ENCODE measurements at regions not wholly inside any gene's neighbourhood (a gene's known extent, or its start where the extent isn't known, plus 50 kb on each side); places are given as distances from the start of the nearest gene placed in this dataset.

DNA sequence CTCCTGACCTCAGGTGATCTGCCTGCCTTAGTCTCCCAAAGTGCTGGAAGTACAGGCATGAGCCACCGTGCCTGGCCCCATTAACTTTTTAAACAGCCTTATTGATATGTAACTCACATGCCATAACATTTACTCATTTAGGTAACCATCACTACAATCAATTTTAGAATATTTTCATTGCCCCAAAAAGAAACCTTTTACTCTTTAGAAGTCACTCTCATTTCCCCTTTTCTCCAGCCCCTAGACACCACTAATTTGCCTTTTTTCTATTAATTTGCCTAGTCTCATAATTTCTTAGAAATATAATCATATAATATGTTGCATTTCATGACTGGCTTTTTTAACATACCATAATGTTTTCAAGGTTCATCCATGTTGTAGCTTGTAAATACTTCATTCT lies 57.2 kb upstream of the TACR1 start:
- Histone ChIP-seq H3K4me1 (ENCODE audit: insufficient read depth, low read length) (no peaks in the 10 kb centered on the region), H3K27ac (ENCODE audit: low read depth in 1 of 2, low read length in 2 of 2) (no peak overlapping the region), H3K4me3 (ENCODE audit: low read length) (no peak overlapping the region), H3K9me3 (ENCODE audit: control insufficient read depth in 1 of 2, insufficient read depth in 1 of 2, low read length in 2 of 2) (peaks cover 3 to 27% of the 10 kb centered on the region in 2 experiments), H3K27me3 (ENCODE audit: control insufficient read depth in 1 of 2, insufficient read depth in 2 of 2, low read length in 2 of 2) (no peaks in the 10 kb centered on the region), H3K36me3 (ENCODE audit: insufficient read depth, low read length) (no peaks in the 10 kb centered on the region)
- H3K4me1 Mint-ChIP-seq (ENCODE audit: low read depth), result no peaks in the 10 kb centered on the region
- H3K9me3 Mint-ChIP-seq, result peaks cover 18% of the 10 kb centered on the region
- H3K27me3 Mint-ChIP-seq, result no peaks in the 10 kb centered on the region
- no peak overlapping the region for H3K27ac Mint-ChIP-seq
- no peak for ATAC-seq (ENCODE audit: poor library complexity)
- no peak overlapping the region for H3K4me3 Mint-ChIP-seq
- CTCF ChIA-PET, result no interaction called here
- no peak for DNase-seq
- TF ChIP-seq, protein P1, sequence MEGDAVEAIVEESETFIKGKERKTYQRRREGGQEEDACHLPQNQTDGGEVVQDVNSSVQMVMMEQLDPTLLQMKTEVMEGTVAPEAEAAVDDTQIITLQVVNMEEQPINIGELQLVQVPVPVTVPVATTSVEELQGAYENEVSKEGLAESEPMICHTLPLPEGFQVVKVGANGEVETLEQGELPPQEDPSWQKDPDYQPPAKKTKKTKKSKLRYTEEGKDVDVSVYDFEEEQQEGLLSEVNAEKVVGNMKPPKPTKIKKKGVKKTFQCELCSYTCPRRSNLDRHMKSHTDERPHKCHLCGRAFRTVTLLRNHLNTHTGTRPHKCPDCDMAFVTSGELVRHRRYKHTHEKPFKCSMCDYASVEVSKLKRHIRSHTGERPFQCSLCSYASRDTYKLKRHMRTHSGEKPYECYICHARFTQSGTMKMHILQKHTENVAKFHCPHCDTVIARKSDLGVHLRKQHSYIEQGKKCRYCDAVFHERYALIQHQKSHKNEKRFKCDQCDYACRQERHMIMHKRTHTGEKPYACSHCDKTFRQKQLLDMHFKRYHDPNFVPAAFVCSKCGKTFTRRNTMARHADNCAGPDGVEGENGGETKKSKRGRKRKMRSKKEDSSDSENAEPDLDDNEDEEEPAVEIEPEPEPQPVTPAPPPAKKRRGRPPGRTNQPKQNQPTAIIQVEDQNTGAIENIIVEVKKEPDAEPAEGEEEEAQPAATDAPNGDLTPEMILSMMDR (IDR thresholded peaks at IDR 0.05), result no peak
- POLR2A ChIA-PET, result no interaction called here
- H3K36me3 Mint-ChIP-seq (ENCODE audit: low read depth), result peaks cover 9% of the 10 kb centered on the region
- intact Hi-C loops (cut with DNase I, micrococcal nuclease), result no loop called here

DNA sequence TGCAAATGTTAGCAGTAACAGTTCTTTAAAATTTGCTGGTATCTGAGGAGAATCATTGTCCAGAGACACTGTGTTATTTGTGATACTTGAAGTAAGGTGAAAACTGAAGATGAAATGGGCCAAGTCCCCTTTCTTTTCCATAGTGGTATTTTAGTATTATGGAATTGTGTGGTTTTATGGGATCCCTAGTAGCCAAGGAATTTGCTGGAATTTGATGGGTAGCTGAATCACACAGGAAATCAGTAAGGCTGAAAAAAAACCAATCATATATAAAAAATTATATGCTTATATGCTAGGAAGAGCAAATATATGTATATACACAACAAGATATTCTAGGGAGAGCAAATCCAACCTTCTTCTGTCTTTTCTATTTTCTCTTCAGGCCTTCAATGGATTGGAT lies 54.2 kb upstream of the TACR1 start:
- Mint-ChIP-seq H3K4me3 (no peak overlapping the region), H3K27me3 (no peaks in the 10 kb centered on the region), H3K36me3 (ENCODE audit: low read depth) (peaks cover 9% of the 10 kb centered on the region), H3K27ac (no peak overlapping the region), H3K4me1 (ENCODE audit: low read depth) (no peaks in the 10 kb centered on the region), H3K9me3 (peaks cover 17% of the 10 kb centered on the region)
- Histone ChIP-seq H3K27me3 (ENCODE audit: control insufficient read depth in 1 of 2, insufficient read depth in 2 of 2, low read length in 2 of 2) (no peaks in the 10 kb centered on the region), H3K4me1 (ENCODE audit: insufficient read depth, low read length) (no peaks in the 10 kb centered on the region), H3K4me3 (ENCODE audit: low read length) (no peak overlapping the region), H3K27ac (ENCODE audit: low read depth in 1 of 2, low read length in 2 of 2) (no peak overlapping the region), H3K36me3 (ENCODE audit: insufficient read depth, low read length) (no peaks in the 10 kb centered on the region), H3K9me3 (ENCODE audit: control insufficient read depth in 1 of 2, insufficient read depth in 1 of 2, low read length in 2 of 2) (peaks cover 3 to 28% of the 10 kb centered on the region in 2 experiments)
- ChIA-PET POLR2A (no interaction called here), CTCF (no interaction called here)
- intact Hi-C loops (cut with DNase I, micrococcal nuclease), result no loop called here
- ATAC-seq (ENCODE audit: poor library complexity) (no peak), DNase-seq (no peak)
- TF ChIP-seq, protein P1 (IDR thresholded peaks at IDR 0.05), result no peak

DNA sequence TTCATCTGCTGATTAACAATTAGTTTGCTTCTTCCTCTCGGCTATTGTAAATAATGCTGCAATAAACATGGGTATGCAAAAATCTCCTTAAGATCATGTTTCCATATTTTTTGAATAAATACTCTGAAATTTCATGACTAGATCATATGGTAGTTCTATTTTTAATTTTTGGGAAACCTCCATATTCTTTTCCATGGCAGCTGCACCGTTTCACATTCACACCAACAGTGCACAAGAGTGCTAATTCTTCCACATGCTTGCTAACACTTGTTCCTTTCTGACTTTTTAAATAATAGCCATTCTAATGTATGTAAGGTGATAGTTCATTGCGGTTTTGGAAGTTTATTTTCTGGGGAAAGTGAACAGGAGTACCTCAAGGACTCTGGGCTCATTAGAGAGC lies 52.6 kb upstream of the TACR1 start:
- no peak overlapping the region for H3K27ac Mint-ChIP-seq
- no peak overlapping the region for H3K4me3 Mint-ChIP-seq
- CTCF ChIA-PET, result no interaction called here
- Histone ChIP-seq H3K9me3 (ENCODE audit: control insufficient read depth in 1 of 2, insufficient read depth in 1 of 2, low read length in 2 of 2) (peaks cover 3 to 21% of the 10 kb centered on the region in 2 experiments), H3K27me3 (ENCODE audit: control insufficient read depth in 1 of 2, insufficient read depth in 2 of 2, low read length in 2 of 2) (no peaks in the 10 kb centered on the region), H3K4me1 (ENCODE audit: insufficient read depth, low read length) (no peaks in the 10 kb centered on the region), H3K27ac (ENCODE audit: low read depth in 1 of 2, low read length in 2 of 2) (no peak overlapping the region), H3K4me3 (ENCODE audit: low read length) (no peak overlapping the region), H3K36me3 (ENCODE audit: insufficient read depth, low read length) (no peaks in the 10 kb centered on the region)
- POLR2A ChIA-PET, result no interaction called here
- ATAC-seq (ENCODE audit: poor library complexity) (no peak), DNase-seq (no peak)
- no peaks in the 10 kb centered on the region for H3K4me1 Mint-ChIP-seq (ENCODE audit: low read depth)
- no peaks in the 10 kb centered on the region for H3K27me3 Mint-ChIP-seq
- TF ChIP-seq, protein P1 (IDR thresholded peaks at IDR 0.05), result no peak
- intact Hi-C loops (cut with DNase I, micrococcal nuclease), result no loop called here
- H3K9me3 Mint-ChIP-seq, result peaks cover 12% of the 10 kb centered on the region
- H3K36me3 Mint-ChIP-seq (ENCODE audit: low read depth), result peaks cover 2% of the 10 kb centered on the region

Measured in CD4-positive, alpha-beta T cell (primary cell).